ENCODE measurements at regions not wholly inside any gene's neighbourhood (a gene's known extent, or its start where the extent isn't known, plus 50 kb on each side); places are given as distances from the start of the nearest gene placed in this dataset.

- WGBS, 2 donors, result 96 to 97% methylated on average over 7 of the region's 7 CpGs
- no peak overlapping the region for H3K27ac ChIP-seq (ENCODE audit: low read depth in 2 of 2, low read length in 1 of 2)
- no peaks in the 10 kb centered on the region for H3K27me3 ChIP-seq (ENCODE audit: control insufficient read depth in 1 of 2, insufficient read depth in 2 of 2, low read length in 2 of 2)
- no peak overlapping the region for H3K4me3 ChIP-seq (ENCODE audit: low read depth in 1 of 2, low read length in 2 of 2)
- no peaks in the 10 kb centered on the region for H3K36me3 ChIP-seq (ENCODE audit: control insufficient read depth in 2 of 2, insufficient read depth in 2 of 2, low read length in 1 of 2)
- H3K4me1 ChIP-seq (ENCODE audit: control insufficient read depth in 2 of 2, insufficient read depth in 2 of 2, low read length in 1 of 2), result peaks cover 0 to 7% of the 10 kb centered on the region in 2 donors
- no peaks in the 10 kb centered on the region for H3K9me3 ChIP-seq (ENCODE audit: control insufficient read depth in 2 of 2, insufficient read depth in 1 of 2, low read depth in 1 of 2, low read length in 1 of 2)
Observed at GRCh38 chr15:70260580-70260979, 162.9 kb upstream of the TLE3 start.

- WGBS, 2 donors, result 83 to 88% methylated on average over 9 of the region's 9 CpGs
- no peaks in the 10 kb centered on the region for H3K9me3 ChIP-seq (ENCODE audit: control insufficient read depth in 2 of 2, insufficient read depth in 1 of 2, low read depth in 1 of 2, low read length in 1 of 2)
- peaks cover 0 to 7% of the 10 kb centered on the region in 2 donors for H3K4me1 ChIP-seq (ENCODE audit: control insufficient read depth in 2 of 2, insufficient read depth in 2 of 2, low read length in 1 of 2)
- H3K36me3 ChIP-seq (ENCODE audit: control insufficient read depth in 2 of 2, insufficient read depth in 2 of 2, low read length in 1 of 2), result no peaks in the 10 kb centered on the region
- no peak overlapping the region for H3K27ac ChIP-seq (ENCODE audit: low read depth in 2 of 2, low read length in 1 of 2)
- no peaks in the 10 kb centered on the region for H3K27me3 ChIP-seq (ENCODE audit: control insufficient read depth in 1 of 2, insufficient read depth in 2 of 2, low read length in 2 of 2)
- no peak overlapping the region for H3K4me3 ChIP-seq (ENCODE audit: low read depth in 1 of 2, low read length in 2 of 2)
Observed at GRCh38 chr15:70259640-70260508, 162.2 kb upstream of the TLE3 start.

- H3K36me3 ChIP-seq (ENCODE audit: control insufficient read depth in 2 of 2, insufficient read depth in 2 of 2, low read length in 1 of 2), result no peaks in the 10 kb centered on the region
- no peak overlapping the region for H3K27ac ChIP-seq (ENCODE audit: low read depth in 2 of 2, low read length in 1 of 2)
- peaks cover 0 to 7% of the 10 kb centered on the region in 2 donors for H3K4me1 ChIP-seq (ENCODE audit: control insufficient read depth in 2 of 2, insufficient read depth in 2 of 2, low read length in 1 of 2)
- H3K9me3 ChIP-seq (ENCODE audit: control insufficient read depth in 2 of 2, insufficient read depth in 1 of 2, low read depth in 1 of 2, low read length in 1 of 2), result no peaks in the 10 kb centered on the region
- H3K4me3 ChIP-seq (ENCODE audit: low read depth in 1 of 2, low read length in 2 of 2), result no peak overlapping the region
- WGBS, 2 donors, result 44 to 47% methylated on average over 11 of the region's 11 CpGs
- H3K27me3 ChIP-seq (ENCODE audit: control insufficient read depth in 1 of 2, insufficient read depth in 2 of 2, low read length in 2 of 2), result no peaks in the 10 kb centered on the region
Observed at GRCh38 chr15:70259028-70259424, 161.3 kb upstream of the TLE3 start.

- Histone ChIP-seq H3K27ac (ENCODE audit: low read depth in 2 of 2, low read length in 1 of 2) (no peak overlapping the region), H3K4me1 (ENCODE audit: control insufficient read depth in 2 of 2, insufficient read depth in 2 of 2, low read length in 1 of 2) (peaks cover 0 to 7% of the 10 kb centered on the region in 2 donors)
- WGBS, 2 donors, result 53 to 54% methylated on average over 17 of the region's 17 CpGs
Observed at GRCh38 chr15:70258369-70259027, 160.8 kb upstream of the TLE3 start.

GRCh38 chr15:70257573-70258248, 160.0 kb upstream of the TLE3 start:
- Histone ChIP-seq H3K27ac (ENCODE audit: low read depth in 2 of 2, low read length in 1 of 2) (no peak overlapping the region), H3K27me3 (ENCODE audit: control insufficient read depth in 1 of 2, insufficient read depth in 2 of 2, low read length in 2 of 2) (no peaks in the 10 kb centered on the region), H3K36me3 (ENCODE audit: control insufficient read depth in 2 of 2, insufficient read depth in 2 of 2, low read length in 1 of 2) (no peaks in the 10 kb centered on the region), H3K9me3 (ENCODE audit: control insufficient read depth in 2 of 2, insufficient read depth in 1 of 2, low read depth in 1 of 2, low read length in 1 of 2) (no peaks in the 10 kb centered on the region), H3K4me1 (ENCODE audit: control insufficient read depth in 2 of 2, insufficient read depth in 2 of 2, low read length in 1 of 2) (peaks cover 0 to 7% of the 10 kb centered on the region in 2 donors), H3K4me3 (ENCODE audit: low read depth in 1 of 2, low read length in 2 of 2) (no peak overlapping the region)
- 80 to 87% methylated on average over 8 of the region's 8 CpGs for WGBS, 2 donors

More at GRCh38 chr15:70258369-70259027, 160.8 kb upstream of the TLE3 start:
- Histone ChIP-seq H3K27me3 (ENCODE audit: control insufficient read depth in 1 of 2, insufficient read depth in 2 of 2, low read length in 2 of 2) (no peaks in the 10 kb centered on the region), H3K4me3 (ENCODE audit: low read depth in 1 of 2, low read length in 2 of 2) (no peak overlapping the region), H3K9me3 (ENCODE audit: control insufficient read depth in 2 of 2, insufficient read depth in 1 of 2, low read depth in 1 of 2, low read length in 1 of 2) (no peaks in the 10 kb centered on the region), H3K36me3 (ENCODE audit: control insufficient read depth in 2 of 2, insufficient read depth in 2 of 2, low read length in 1 of 2) (no peaks in the 10 kb centered on the region)

- Histone ChIP-seq H3K27ac (ENCODE audit: low read depth in 2 of 2, low read length in 1 of 2) (no peak overlapping the region), H3K36me3 (ENCODE audit: control insufficient read depth in 2 of 2, insufficient read depth in 2 of 2, low read length in 1 of 2) (no peaks in the 10 kb centered on the region), H3K9me3 (ENCODE audit: control insufficient read depth in 2 of 2, insufficient read depth in 1 of 2, low read depth in 1 of 2, low read length in 1 of 2) (no peaks in the 10 kb centered on the region), H3K4me1 (ENCODE audit: control insufficient read depth in 2 of 2, insufficient read depth in 2 of 2, low read length in 1 of 2) (peaks cover 0 to 7% of the 10 kb centered on the region in 2 donors), H3K4me3 (ENCODE audit: low read depth in 1 of 2, low read length in 2 of 2) (no peak overlapping the region), H3K27me3 (ENCODE audit: control insufficient read depth in 1 of 2, insufficient read depth in 2 of 2, low read length in 2 of 2) (no peaks in the 10 kb centered on the region)
- WGBS, 2 donors, result 94 to 98% methylated on average over 4 of the region's 4 CpGs
Observed at GRCh38 chr15:70257047-70257446, 159.3 kb upstream of the TLE3 start.

GRCh38 chr15:70254311-70254869, 156.7 kb upstream of the TLE3 start:
- no peak overlapping the region for H3K27ac ChIP-seq (ENCODE audit: low read depth in 2 of 2, low read length in 1 of 2)
- no peaks in the 10 kb centered on the region for H3K36me3 ChIP-seq (ENCODE audit: control insufficient read depth in 2 of 2, insufficient read depth in 2 of 2, low read length in 1 of 2)
- H3K9me3 ChIP-seq (ENCODE audit: control insufficient read depth in 2 of 2, insufficient read depth in 1 of 2, low read depth in 1 of 2, low read length in 1 of 2), result no peaks in the 10 kb centered on the region
- WGBS, 2 donors, result 89% methylated on average over 19 of the region's 19 CpGs
- peaks cover 0 to 11% of the 10 kb centered on the region in 2 donors for H3K4me1 ChIP-seq (ENCODE audit: control insufficient read depth in 2 of 2, insufficient read depth in 2 of 2, low read length in 1 of 2)
- H3K27me3 ChIP-seq (ENCODE audit: control insufficient read depth in 1 of 2, insufficient read depth in 2 of 2, low read length in 2 of 2), result no peaks in the 10 kb centered on the region
- no peak overlapping the region for H3K4me3 ChIP-seq (ENCODE audit: low read depth in 1 of 2, low read length in 2 of 2)

- 90 to 96% methylated on average over 11 of the region's 11 CpGs for WGBS, 2 donors
- no peak overlapping the region for H3K4me3 ChIP-seq (ENCODE audit: low read depth in 1 of 2, low read length in 2 of 2)
- H3K9me3 ChIP-seq (ENCODE audit: control insufficient read depth in 2 of 2, insufficient read depth in 1 of 2, low read depth in 1 of 2, low read length in 1 of 2), result no peaks in the 10 kb centered on the region
- no peak overlapping the region for H3K27ac ChIP-seq (ENCODE audit: low read depth in 2 of 2, low read length in 1 of 2)
- no peaks in the 10 kb centered on the region for H3K36me3 ChIP-seq (ENCODE audit: control insufficient read depth in 2 of 2, insufficient read depth in 2 of 2, low read length in 1 of 2)
- H3K4me1 ChIP-seq (ENCODE audit: control insufficient read depth in 2 of 2, insufficient read depth in 2 of 2, low read length in 1 of 2), result peaks cover 0 to 6% of the 10 kb centered on the region in 2 donors
- no peaks in the 10 kb centered on the region for H3K27me3 ChIP-seq (ENCODE audit: control insufficient read depth in 1 of 2, insufficient read depth in 2 of 2, low read length in 2 of 2)
Observed at GRCh38 chr15:70253461-70254156, 155.9 kb upstream of the TLE3 start.

GRCh38 chr15:70252951-70253320, 155.2 kb upstream of the TLE3 start:
- H3K4me3 ChIP-seq (ENCODE audit: low read depth in 1 of 2, low read length in 2 of 2), result no peak overlapping the region
- 91 to 93% methylated on average over 7 of the region's 7 CpGs for WGBS, 2 donors
- no peaks in the 10 kb centered on the region for H3K27me3 ChIP-seq (ENCODE audit: control insufficient read depth in 1 of 2, insufficient read depth in 2 of 2, low read length in 2 of 2)
- H3K4me1 ChIP-seq (ENCODE audit: control insufficient read depth in 2 of 2, insufficient read depth in 2 of 2, low read length in 1 of 2), result peaks cover 0 to 6% of the 10 kb centered on the region in 2 donors
- H3K27ac ChIP-seq (ENCODE audit: low read depth in 2 of 2, low read length in 1 of 2), result no peak overlapping the region
- H3K36me3 ChIP-seq (ENCODE audit: control insufficient read depth in 2 of 2, insufficient read depth in 2 of 2, low read length in 1 of 2), result no peaks in the 10 kb centered on the region
- H3K9me3 ChIP-seq (ENCODE audit: control insufficient read depth in 2 of 2, insufficient read depth in 1 of 2, low read depth in 1 of 2, low read length in 1 of 2), result no peaks in the 10 kb centered on the region

All from esophagus (tissue), 2 donors.